ENCODE measurements at regions not wholly inside any gene's neighbourhood (a gene's known extent, or its start where the extent isn't known, plus 50 kb on each side); places are given as distances from the start of the nearest gene placed in this dataset.

DNA sequence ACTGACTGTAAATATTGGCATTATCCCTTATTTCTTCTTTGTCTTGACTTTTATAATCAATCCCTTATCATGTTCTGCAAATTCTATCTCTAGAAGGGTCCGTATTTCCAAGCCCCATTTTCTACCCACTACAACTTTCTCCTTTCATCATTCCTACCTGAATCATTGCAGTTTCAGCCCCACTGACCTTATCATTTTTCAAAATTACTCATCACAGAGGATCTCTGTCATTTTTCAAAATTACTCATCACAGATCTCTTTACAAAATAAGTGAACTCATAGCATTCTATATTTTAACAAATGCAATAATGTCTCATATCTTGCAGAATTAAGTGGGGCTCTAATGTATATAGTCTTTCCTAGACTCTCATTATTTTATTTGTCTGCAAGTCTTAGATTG lies 256.9 kb upstream of the COX7C start:
- intact Hi-C loops (cut with micrococcal nuclease; ENCODE audit: unreplicated experiment) = no loop called here
- in situ Hi-C loops (cut with HindIII; ENCODE audit: extremely low pct_ligation_motif_present, low pct_unique_long_range_greater_than_20kb) = no loop called here
- Histone ChIP-seq H3K4me3 (replicated peaks in 1 of 3; ENCODE audit: insufficient read depth in 1 of 3, low read depth in 2 of 3, low read length in 3 of 3) (no peak overlapping the region), H3K36me3 (replicated peaks in 1 of 2; ENCODE audit: control insufficient read depth in 1 of 2, insufficient read depth in 2 of 2, low read length in 2 of 2) (no peaks in the 10 kb centered on the region), H3K79me2 (ENCODE audit: insufficient read depth, low read length) (no peaks in the 10 kb centered on the region), H3K27me3 (ENCODE audit: control insufficient read depth in 1 of 2, insufficient read depth in 2 of 2, low read length in 2 of 2) (no peaks in the 10 kb centered on the region; a peak in 1 of 5 replicates), H2AFZ (ENCODE audit: low read length) (no peak overlapping the region), H3K9me3 (ENCODE audit: low read length) (no peaks in the 10 kb centered on the region), H3K4me1 (ENCODE audit: insufficient read depth, low read length) (no peaks in the 10 kb centered on the region), H3K9ac (ENCODE audit: insufficient read depth, low read depth, low read length) (no peak overlapping the region), H4K20me1 (ENCODE audit: insufficient read depth, low read length) (no peaks in the 10 kb centered on the region), H3K4me2 (ENCODE audit: low read depth, low read length) (no peak overlapping the region), H3K27ac (ENCODE audit: extremely low read length, insufficient read depth, low read length) (no peak overlapping the region)
- DNase-seq (ENCODE audit: low spot score) = no peak
- TF ChIP-seq GTF3A (CRISPR knock-in tag; conservative IDR thresholded peaks at IDR 0.05) = no peak
- TF ChIP-seq HNRNPH1 (optimal IDR thresholded peaks at IDR 0.05; ENCODE audit: low read depth, low read length) = no peak
- no peak for TF ChIP-seq ZNF251 (CRISPR knock-in tag; IDR thresholded peaks at IDR 0.05)
- no peak for TF ChIP-seq SOX13 (IDR thresholded peaks at IDR 0.05)
- TF ChIP-seq SOX13 (CRISPR knock-in tag; conservative IDR thresholded peaks at IDR 0.05 in 1 of 2, IDR thresholded peaks at IDR 0.05 in 1 of 2) = no peak
- TF ChIP-seq ZNF720 (CRISPR knock-in tag; IDR thresholded peaks at IDR 0.05) = no peak
- TF ChIP-seq STAG1 (CRISPR knock-in tag; IDR thresholded peaks at IDR 0.05) = no peak
- ChIA-PET POLR2A (no interaction called here), CTCF (ENCODE audit: low intra/inter-chr PET ratio, low total read pairs) (no interaction called here)
- WGBS (ENCODE audit: low lambda C conversion rate) = 0% methylated on average over 1 of the region's 1 CpG
- no peak for ATAC-seq
- BruUV-seq (replicated peaks) = no TSS peak
- FAIRE-seq = no peak

DNA sequence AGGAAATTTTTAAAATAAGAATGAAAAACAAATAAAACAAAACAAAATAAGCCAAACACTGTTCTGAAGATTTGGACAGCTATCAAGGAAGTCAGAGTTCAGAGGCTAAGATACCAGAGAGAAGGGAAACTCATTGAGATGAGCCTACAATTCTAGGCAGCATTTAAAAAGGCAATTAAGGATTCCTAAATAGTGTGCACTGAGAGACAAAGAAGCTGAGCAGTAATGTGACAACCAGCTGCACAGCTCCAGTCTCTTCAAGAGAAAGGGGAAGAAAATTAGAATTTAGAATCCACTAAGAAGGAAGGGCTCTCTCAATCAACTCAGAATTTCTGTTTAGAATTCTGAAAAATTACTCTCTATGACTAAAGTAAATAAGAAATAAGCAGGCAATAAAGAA lies 246.7 kb upstream of the COX7C start:
- ATAC-seq (no peak), FAIRE-seq (no peak), DNase-seq (ENCODE audit: low spot score) (no peak)
- Histone ChIP-seq H3K27me3 (ENCODE audit: control insufficient read depth in 1 of 2, insufficient read depth in 2 of 2, low read length in 2 of 2) (no peaks in the 10 kb centered on the region; a peak in 1 of 5 replicates), H3K4me1 (ENCODE audit: insufficient read depth, low read length) (no peaks in the 10 kb centered on the region), H2AFZ (ENCODE audit: low read length) (no peak overlapping the region), H3K36me3 (replicated peaks in 1 of 2; ENCODE audit: control insufficient read depth in 1 of 2, insufficient read depth in 2 of 2, low read length in 2 of 2) (no peaks in the 10 kb centered on the region), H3K9me3 (ENCODE audit: low read length) (no peaks in the 10 kb centered on the region), H3K4me2 (ENCODE audit: low read depth, low read length) (no peak overlapping the region), H3K79me2 (ENCODE audit: insufficient read depth, low read length) (no peaks in the 10 kb centered on the region), H3K4me3 (replicated peaks in 1 of 3; ENCODE audit: insufficient read depth in 1 of 3, low read depth in 2 of 3, low read length in 3 of 3) (no peak overlapping the region), H3K27ac (ENCODE audit: extremely low read length, insufficient read depth, low read length) (no peak overlapping the region), H4K20me1 (ENCODE audit: insufficient read depth, low read length) (no peaks in the 10 kb centered on the region), H3K9ac (ENCODE audit: insufficient read depth, low read depth, low read length) (no peak overlapping the region)
- BruUV-seq (replicated peaks) = no TSS peak
- POLR2A ChIA-PET = no interaction called here
- CTCF ChIA-PET (ENCODE audit: low intra/inter-chr PET ratio, low total read pairs) = no interaction called here
- intact Hi-C loops (cut with micrococcal nuclease; ENCODE audit: unreplicated experiment) = no loop called here
- in situ Hi-C loops (cut with HindIII; ENCODE audit: extremely low pct_ligation_motif_present, low pct_unique_long_range_greater_than_20kb) = no loop called here
- TF ChIP-seq ATF1 (CRISPR knock-in tag; IDR thresholded peaks at IDR 0.05) (no peak), TARDBP (CRISPR knock-in tag; IDR thresholded peaks at IDR 0.05) (no peak), MEIS1 (CRISPR knock-in tag; IDR thresholded peaks at IDR 0.05; ENCODE audit: borderline replicate concordance) (no peak), HDAC1 (CRISPR knock-in tag; IDR thresholded peaks at IDR 0.05) (no peak), NFIB (CRISPR knock-in tag; IDR thresholded peaks at IDR 0.05; ENCODE audit: borderline replicate concordance) (no peak), ZNF781 (CRISPR knock-in tag; IDR thresholded peaks at IDR 0.05; ENCODE audit: borderline replicate concordance, not compliant biosample characterization) (no peak), SP140L (CRISPR knock-in tag; IDR thresholded peaks at IDR 0.05; ENCODE audit: borderline replicate concordance) (no peak), KAT7 (CRISPR knock-in tag; IDR thresholded peaks at IDR 0.05; ENCODE audit: borderline replicate concordance) (no peak), EEA1 (CRISPR knock-in tag; IDR thresholded peaks at IDR 0.05; ENCODE audit: borderline replicate concordance) (no peak), ZNF746 (CRISPR knock-in tag; IDR thresholded peaks at IDR 0.05) (no peak), BRCA1 (CRISPR knock-in tag; IDR thresholded peaks at IDR 0.05) (no peak), HNRNPLL (IDR thresholded peaks at IDR 0.05; ENCODE audit: low read depth, low read length, poor library complexity, severe bottlenecking) (no peak), ZKSCAN8 (CRISPR knock-in tag; IDR thresholded peaks at IDR 0.05; ENCODE audit: borderline replicate concordance) (no peak)
- TF ChIP-seq, protein P1, sequence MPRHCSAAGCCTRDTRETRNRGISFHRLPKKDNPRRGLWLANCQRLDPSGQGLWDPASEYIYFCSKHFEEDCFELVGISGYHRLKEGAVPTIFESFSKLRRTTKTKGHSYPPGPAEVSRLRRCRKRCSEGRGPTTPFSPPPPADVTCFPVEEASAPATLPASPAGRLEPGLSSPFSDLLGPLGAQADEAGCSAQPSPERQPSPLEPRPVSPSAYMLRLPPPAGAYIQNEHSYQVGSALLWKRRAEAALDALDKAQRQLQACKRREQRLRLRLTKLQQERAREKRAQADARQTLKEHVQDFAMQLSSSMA (CRISPR knock-in tag; IDR thresholded peaks at IDR 0.05) = no peak

Data from HepG2 (cell line).